HepG2 (cell line): ENCODE measurements at regions not wholly inside any gene's neighbourhood (a gene's known extent, or its start where the extent isn't known, plus 50 kb on each side); places are given as distances from the start of the nearest gene placed in this dataset.

Experiments
- ATAC-seq: fragments of 200-7000 bp; cut with Tn5 transposase; 3 replicates; pipeline ENCODE4 v1.9.1; 2020; ENCODE audit warnings: mild to moderate bottlenecking, moderate library complexity
- BruUV-seq: library from RNA; stranded (reverse); fragments of 400-500 nt; replicated peaks from 2 replicates; lab custom pipeline; 2021; lab: Mats Ljungman, UMichigan
- CTCF ChIA-PET: fragments of 300-600 bp; formaldehyde crosslinking; extraction: SDS; loops from one replicate; lab custom pipeline; 2021; ENCODE audit warnings: low total read pairs, inconsistent platforms, low intra/inter-chr PET ratio; lab: Yijun Ruan, JAX
- POLR2A ChIA-PET: fragments of 350-600 bp; sonication (Branson Sonifier 250); formaldehyde crosslinking; loops from one replicate; lab custom pipeline; 2020; ENCODE audit warnings: antibody characterized with exemption, inconsistent platforms; lab: Yijun Ruan, JAX
- DNase-seq: peaks from one replicate; pipeline ENCODE4 v3.0.0-alpha.2; 2015; ENCODE audit warnings: low spot score
- FAIRE-seq: peaks from 3 replicates; lab custom pipeline; 2011; peaks lifted over from hg19 to GRCh38; lab: Jason Lieb, UNC
- H2AFZ ChIP-seq: one replicate; pipeline ENCODE4 v1.6.1; 2011; ENCODE audit warnings: low read length, inconsistent platforms
- H3K27ac ChIP-seq: fragments of 300-600 bp; 3 replicates; pipeline ENCODE4 v1.8.0; 2011; ENCODE audit warnings: mixed run types, mild to moderate bottlenecking, mixed read lengths, low read length, inconsistent platforms; ENCODE audit not compliant: insufficient read depth; ENCODE audit errors: extremely low read length
- H3K27me3 ChIP-seq, 2 experiments: fragments of 200-600 bp in 1 of 2; 2 replicates in 1 of 2; 3 replicates in 1 of 2; pipeline versions ENCODE4 v1.6.0 to v1.8.0; 2011; ENCODE audit warnings: low read length in 2 of 2, mild to moderate bottlenecking in 2 of 2, moderate library complexity in 2 of 2, inconsistent platforms in 1 of 2; ENCODE audit not compliant: insufficient read depth in 2 of 2, control insufficient read depth in 1 of 2
- H3K36me3 ChIP-seq, 2 experiments: fragments of 200-600 bp in 1 of 2; replicated peaks in 1 of 2; 2 replicates in 1 of 2; 3 replicates in 1 of 2; pipeline versions ENCODE4 v1.5.1 to v1.8.0; 2011; ENCODE audit warnings: low read length in 2 of 2, inconsistent platforms in 1 of 2; ENCODE audit not compliant: insufficient read depth in 2 of 2, control insufficient read depth in 1 of 2
- H3K4me1 ChIP-seq: 2 replicates; pipeline ENCODE4 v1.5.1; 2012; ENCODE audit warnings: low read length, inconsistent platforms; ENCODE audit not compliant: insufficient read depth
- H3K4me2 ChIP-seq: 2 replicates; pipeline ENCODE4 v1.6.0; 2011; ENCODE audit warnings: low read depth, low read length, inconsistent platforms
- H3K4me3 ChIP-seq, 3 experiments: fragments of 200-600 bp in 1 of 3; sonication (generic), shearing (Covaris generic) in 1 of 3; replicated peaks in 1 of 3; 2 replicates each; pipeline ENCODE4 v1.5.1; 2011 to 2016; ENCODE audit warnings: low read length in 3 of 3, inconsistent platforms in 2 of 3, low read depth in 2 of 3, mild to moderate bottlenecking in 2 of 3, control low read depth in 1 of 3, mixed read lengths in 1 of 3; ENCODE audit not compliant: insufficient read depth in 1 of 3
- H3K79me2 ChIP-seq: one replicate; pipeline ENCODE4 v1.6.1; 2011; ENCODE audit warnings: low read length, inconsistent platforms; ENCODE audit not compliant: insufficient read depth
- H3K9ac ChIP-seq: 2 replicates; pipeline ENCODE4 v1.6.0; 2011; ENCODE audit warnings: mild to moderate bottlenecking, low read depth, low read length, inconsistent platforms; ENCODE audit not compliant: insufficient read depth
- H3K9me3 ChIP-seq: 2 replicates; pipeline ENCODE4 v1.5.1; 2012; ENCODE audit warnings: mild to moderate bottlenecking, low read length
- H4K20me1 ChIP-seq: 2 replicates; pipeline ENCODE4 v1.6.0; 2011; ENCODE audit warnings: inconsistent platforms, mild to moderate bottlenecking, low read length, moderate library complexity; ENCODE audit not compliant: insufficient read depth
- ATF7-NPFF ChIP-seq: sonication (generic); formaldehyde crosslinking; IDR thresholded peaks from 2 replicates; pipeline ENCODE4 v1.8.1; 2023; ENCODE audit warnings: mild to moderate bottlenecking, low read depth, missing genetic modification reagents, moderate library complexity
- DMTF1 ChIP-seq: sonication (generic); formaldehyde crosslinking; IDR thresholded peaks from 2 replicates; pipeline ENCODE4 v1.4.0; 2020; ENCODE audit warnings: mild to moderate bottlenecking, missing genetic modification reagents
- DNMT3B ChIP-seq: conservative IDR thresholded peaks from 2 replicates; pipeline ENCODE4 v1.6.1; 2016; ENCODE audit warnings: missing biosample characterization, control low read depth
- ISX ChIP-seq: sonication (generic); formaldehyde crosslinking; conservative IDR thresholded peaks from 2 replicates; pipeline ENCODE4 v1.5.0; 2020; ENCODE audit warnings: missing genetic modification reagents
- MED13 ChIP-seq: sonication (generic); formaldehyde crosslinking; IDR thresholded peaks from 2 replicates; pipeline ENCODE4 v1.5.0; 2020; ENCODE audit warnings: missing genetic modification reagents
- MXD1 ChIP-seq: sonication (generic); formaldehyde crosslinking; IDR thresholded peaks from 2 replicates; pipeline ENCODE4 v1.4.0; 2020; ENCODE audit warnings: mild to moderate bottlenecking, missing genetic modification reagents
- MYNN ChIP-seq: sonication (generic); formaldehyde crosslinking; IDR thresholded peaks from 2 replicates; pipeline ENCODE4 v1.4.0; 2020; ENCODE audit warnings: mild to moderate bottlenecking, low read depth, missing genetic modification reagents
- NFATC3 ChIP-seq: sonication (generic); formaldehyde crosslinking; IDR thresholded peaks from 2 replicates; pipeline ENCODE4 v1.5.1; 2020; ENCODE audit warnings: mild to moderate bottlenecking, missing genetic modification reagents
- RBAK ChIP-seq: sonication (generic); formaldehyde crosslinking; IDR thresholded peaks from 2 replicates; pipeline ENCODE4 v1.5.1; 2020; ENCODE audit warnings: mild to moderate bottlenecking, missing genetic modification reagents
- RORA ChIP-seq: sonication (generic); formaldehyde crosslinking; IDR thresholded peaks from 2 replicates; pipeline ENCODE4 v1.5.0; 2020; ENCODE audit warnings: mild to moderate bottlenecking, missing genetic modification reagents, moderate library complexity
- SMARCE1 ChIP-seq: fragments of 450-650 bp; IDR thresholded peaks from 2 replicates; pipeline ENCODE4 v1.6.1; 2017; ENCODE audit warnings: borderline replicate concordance
- TIGD3 ChIP-seq: sonication (generic); formaldehyde crosslinking; IDR thresholded peaks from 2 replicates; pipeline ENCODE4 v1.5.1; 2020; ENCODE audit warnings: mild to moderate bottlenecking, missing genetic modification reagents, borderline replicate concordance
- ZBTB43 ChIP-seq: sonication (generic); formaldehyde crosslinking; conservative IDR thresholded peaks from 2 replicates; pipeline ENCODE4 v1.4.0; 2020; ENCODE audit warnings: missing genetic modification reagents
- ZMYM3 ChIP-seq: sonication (generic); formaldehyde crosslinking; IDR thresholded peaks from 2 replicates; pipeline ENCODE4 v1.5.1; 2020; ENCODE audit warnings: mild to moderate bottlenecking, missing genetic modification reagents
- ZNF33A ChIP-seq: sonication (generic); formaldehyde crosslinking; IDR thresholded peaks from 2 replicates; pipeline ENCODE4 v1.5.1; 2020; ENCODE audit warnings: missing genetic modification reagents, mild to moderate bottlenecking, moderate library complexity, borderline replicate concordance
- ZNF678 ChIP-seq: sonication (generic); formaldehyde crosslinking; IDR thresholded peaks from 2 replicates; pipeline ENCODE4 v1.4.0; 2020; ENCODE audit warnings: mild to moderate bottlenecking, missing genetic modification reagents
- ZNF800 ChIP-seq: sonication (generic); formaldehyde crosslinking; IDR thresholded peaks from 2 replicates; pipeline ENCODE4 v1.4.0; 2020; ENCODE audit warnings: missing genetic modification reagents
- WGBS: methylation state at CpG from one replicate; pipeline ENCODE4 v1.1.6; 2017; ENCODE audit warnings: low lambda C conversion rate; 5-methylcytosine and 5-hydroxymethylcytosine counted together
- in situ Hi-C: cut with HindIII; loops from 2 replicates; pipeline ENCODE4 v1.10.0; 2017; ENCODE audit warnings: low pct_unique_long_range_greater_than_20kb; ENCODE audit not compliant: extremely low pct_ligation_motif_present
- intact Hi-C: fragments of 100-400 bp; cut with micrococcal nuclease; formaldehyde crosslinking; loops from one replicate; pipeline ENCODE4 v1.10.0; 2022; ENCODE audit not compliant: unreplicated experiment

- Histone ChIP-seq H3K9me3 (no peaks in the 10 kb centered on the region), H3K36me3 (no peaks in the 10 kb centered on the region), H3K4me2 (no peak overlapping the region), H3K9ac (no peak overlapping the region), H3K4me3 (no peak overlapping the region), H2AFZ (no peak overlapping the region), H3K79me2 (no peaks in the 10 kb centered on the region), H3K4me1 (no peaks in the 10 kb centered on the region), H4K20me1 (no peaks in the 10 kb centered on the region), H3K27me3 (peaks cover 0 to 10% of the 10 kb centered on the region in 2 experiments; a peak in 3 of 5 replicates), H3K27ac (no peak overlapping the region)
- BruUV-seq = no TSS peak
- 8% methylated on average over 4 of the region's 6 CpGs for WGBS
- intact Hi-C loops (loop anchor here (2.0 to 10.0 kb wide), 2 partner anchors 259 to 593 kb away; no protein-coding TSS in a partner anchor), in situ Hi-C loops (loop anchor here (5.0 kb wide), 1 partner anchor 592 kb away; no protein-coding TSS in a partner anchor)
- DNase-seq (no peak), FAIRE-seq (no peak), ATAC-seq (no peak)
- CTCF ChIA-PET = interaction anchor here (0.8 to 2.4 kb wide), 3 partner anchors 130 to 593 kb away, joined by 5 to 12 read pairs (median 7); no protein-coding TSS in a partner anchor
- POLR2A ChIA-PET = no interaction called here
- TF ChIP-seq MXD1 (CRISPR knock-in tag) = no peak
- TF ChIP-seq DMTF1 (CRISPR knock-in tag) = no peak
- no peak for TF ChIP-seq ATF7-NPFF (CRISPR knock-in tag)
- no peak for TF ChIP-seq MED13 (CRISPR knock-in tag)
- TF ChIP-seq DNMT3B = no peak
- no peak for TF ChIP-seq ZBTB43
- no peak for TF ChIP-seq ZNF678 (CRISPR knock-in tag)
- TF ChIP-seq MYNN (CRISPR knock-in tag) = no peak
- no peak for TF ChIP-seq ZNF33A (CRISPR knock-in tag)
- TF ChIP-seq NFATC3 = no peak
- no peak for TF ChIP-seq TIGD3 (CRISPR knock-in tag)
- TF ChIP-seq RBAK (CRISPR knock-in tag) = no peak
- no peak for TF ChIP-seq ZMYM3 (CRISPR knock-in tag)
- TF ChIP-seq ZNF800 (CRISPR knock-in tag) = no peak
- TF ChIP-seq SMARCE1 = no peak
- TF ChIP-seq RORA (CRISPR knock-in tag) = no peak
- TF ChIP-seq ISX (CRISPR knock-in tag) = no peak
Measured at GRCh38 chr14:76643887-76644286, 117.4 kb upstream of the VASH1 start.
